ENCODE measurements at regions not wholly inside any gene's neighbourhood (a gene's known extent, or its start where the extent isn't known, plus 50 kb on each side); places are given as distances from the start of the nearest gene placed in this dataset.

DNA sequence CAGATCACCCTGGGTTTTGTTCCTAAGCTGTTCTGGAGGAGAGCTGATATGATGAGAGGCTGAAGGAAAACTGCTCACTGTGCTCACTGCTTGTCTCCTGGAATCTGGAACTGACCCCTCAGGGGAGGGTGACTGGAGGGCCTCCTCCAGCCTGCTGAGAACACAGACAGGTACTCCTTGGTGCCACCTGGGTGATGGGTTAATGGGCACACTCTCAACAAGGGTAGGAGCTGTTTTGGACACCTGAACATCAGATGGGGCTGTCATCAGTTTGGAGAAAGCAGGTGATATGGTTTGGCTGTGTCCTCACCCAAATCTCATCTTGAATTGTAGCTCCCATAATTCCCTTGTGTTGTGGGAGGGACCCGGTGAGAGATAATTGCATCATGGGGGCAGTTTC, 58.1 kb upstream of the SORCS3 start:
- H3K9ac ChIP-seq: no peak overlapping the region
- H3K4me3 ChIP-seq (ENCODE audit: low read depth in 2 of 2, low read length in 1 of 2): no peak overlapping the region
- no peak overlapping the region for H3K4me2 ChIP-seq
- no peaks in the 10 kb centered on the region; a peak in 1 of 4 replicates for H3K4me1 ChIP-seq (ENCODE audit: control insufficient read depth in 1 of 2, insufficient read depth in 2 of 2, low read depth in 1 of 2, low read length in 1 of 2)
- H3K36me3 ChIP-seq (replicated peaks in 1 of 2; ENCODE audit: control insufficient read depth in 1 of 2, insufficient read depth in 2 of 2, low read length in 1 of 2): no peaks in the 10 kb centered on the region
- TF ChIP-seq MXI1 (IDR thresholded peaks at IDR 0.05; ENCODE audit: low read depth, low read length) (no peak), RAD21 (IDR thresholded peaks at IDR 0.05; ENCODE audit: low read length) (no peak), NFIC (IDR thresholded peaks at IDR 0.05; ENCODE audit: borderline replicate concordance) (no peak), EP300 (IDR thresholded peaks at IDR 0.05; ENCODE audit: borderline replicate concordance in 1 of 2, low read depth in 1 of 2, low read length in 1 of 2) (no peak), RCOR1 (IDR thresholded peaks at IDR 0.05; ENCODE audit: low read length) (no peak), TEAD4 (IDR thresholded peaks at IDR 0.05; ENCODE audit: borderline replicate concordance, insufficient read depth) (no peak), FOXJ3 (CRISPR knock-in tag; IDR thresholded peaks at IDR 0.05) (no peak), RXRA (IDR thresholded peaks at IDR 0.05; ENCODE audit: borderline replicate concordance, low read depth) (no peak)
- TF ChIP-seq, protein P1, sequence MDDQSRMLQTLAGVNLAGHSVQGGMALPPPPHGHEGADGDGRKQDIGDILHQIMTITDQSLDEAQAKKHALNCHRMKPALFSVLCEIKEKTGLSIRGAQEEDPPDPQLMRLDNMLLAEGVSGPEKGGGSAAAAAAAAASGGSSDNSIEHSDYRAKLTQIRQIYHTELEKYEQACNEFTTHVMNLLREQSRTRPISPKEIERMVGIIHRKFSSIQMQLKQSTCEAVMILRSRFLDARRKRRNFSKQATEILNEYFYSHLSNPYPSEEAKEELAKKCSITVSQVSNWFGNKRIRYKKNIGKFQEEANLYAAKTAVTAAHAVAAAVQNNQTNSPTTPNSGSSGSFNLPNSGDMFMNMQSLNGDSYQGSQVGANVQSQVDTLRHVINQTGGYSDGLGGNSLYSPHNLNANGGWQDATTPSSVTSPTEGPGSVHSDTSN (IDR thresholded peaks at IDR 0.05): no peak
- TF ChIP-seq, protein P2, sequence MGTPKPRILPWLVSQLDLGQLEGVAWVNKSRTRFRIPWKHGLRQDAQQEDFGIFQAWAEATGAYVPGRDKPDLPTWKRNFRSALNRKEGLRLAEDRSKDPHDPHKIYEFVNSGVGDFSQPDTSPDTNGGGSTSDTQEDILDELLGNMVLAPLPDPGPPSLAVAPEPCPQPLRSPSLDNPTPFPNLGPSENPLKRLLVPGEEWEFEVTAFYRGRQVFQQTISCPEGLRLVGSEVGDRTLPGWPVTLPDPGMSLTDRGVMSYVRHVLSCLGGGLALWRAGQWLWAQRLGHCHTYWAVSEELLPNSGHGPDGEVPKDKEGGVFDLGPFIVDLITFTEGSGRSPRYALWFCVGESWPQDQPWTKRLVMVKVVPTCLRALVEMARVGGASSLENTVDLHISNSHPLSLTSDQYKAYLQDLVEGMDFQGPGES (IDR thresholded peaks at IDR 0.05; ENCODE audit: low read depth, low read length): no peak
- CTCF ChIA-PET: interaction anchor here (1.2 to 5.3 kb wide), 3 partner anchors 32 to 177 kb away, joined by 4 to 35 read pairs (median 12); no protein-coding TSS in a partner anchor
- no peaks in the 10 kb centered on the region for H3K27me3 ChIP-seq (ENCODE audit: insufficient read depth)
- no peaks in the 10 kb centered on the region for H3K79me2 ChIP-seq (ENCODE audit: insufficient read depth)
- no peak overlapping the region for H3K27ac ChIP-seq (ENCODE audit: low read depth in 2 of 2, low read length in 1 of 2)
- H3F3A ChIP-seq (replicated peaks; ENCODE audit: insufficient read depth): no peaks in the 10 kb centered on the region
- H3K9me3 ChIP-seq: no peaks in the 10 kb centered on the region
- H2AFZ ChIP-seq (ENCODE audit: low read depth): no peak overlapping the region
- WGBS (ENCODE audit: low lambda C conversion rate): 0% methylated on average over 1 of the region's 1 CpG
- POLR2A ChIA-PET: no interaction called here
- H3K9me2 ChIP-seq: no peaks in the 10 kb centered on the region
- no peak for DNase-seq
- H4K20me1 ChIP-seq (ENCODE audit: insufficient read depth): no peaks in the 10 kb centered on the region

DNA sequence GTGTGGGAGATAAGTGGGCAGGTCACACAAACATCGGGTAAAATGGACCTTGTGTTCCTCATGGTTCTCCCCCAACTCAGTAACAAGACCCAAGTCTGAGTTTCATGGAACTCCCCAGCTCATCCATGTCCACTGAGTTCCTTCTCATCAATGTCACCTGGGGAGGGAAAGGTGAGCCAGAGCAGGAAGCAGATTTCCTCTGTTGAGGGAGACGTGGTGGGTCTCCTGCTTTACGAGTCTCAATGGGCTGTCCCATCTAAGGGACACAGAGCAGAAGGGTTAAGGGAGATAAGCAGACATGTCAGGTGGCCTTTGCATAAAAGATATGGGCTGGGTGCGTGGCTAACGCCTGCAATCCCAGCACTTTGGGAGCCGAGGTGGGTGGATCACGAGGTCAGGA, 56.5 kb upstream of the SORCS3 start:
- Histone ChIP-seq H3K4me1 (ENCODE audit: control insufficient read depth in 1 of 2, insufficient read depth in 2 of 2, low read depth in 1 of 2, low read length in 1 of 2) (peaks cover 3 to 5% of the 10 kb centered on the region in 2 experiments; a peak in 3 of 4 replicates), H3K27ac (ENCODE audit: low read depth in 2 of 2, low read length in 1 of 2) (no peak overlapping the region), H3K79me2 (ENCODE audit: insufficient read depth) (no peaks in the 10 kb centered on the region), H4K20me1 (ENCODE audit: insufficient read depth) (no peaks in the 10 kb centered on the region), H3K36me3 (replicated peaks in 1 of 2; ENCODE audit: control insufficient read depth in 1 of 2, insufficient read depth in 2 of 2, low read length in 1 of 2) (no peaks in the 10 kb centered on the region), H3K27me3 (ENCODE audit: insufficient read depth) (no peaks in the 10 kb centered on the region), H3K4me3 (ENCODE audit: low read depth in 2 of 2, low read length in 1 of 2) (no peak overlapping the region), H3K4me2 (no peak overlapping the region), H2AFZ (ENCODE audit: low read depth) (no peak overlapping the region), H3K9me3 (no peaks in the 10 kb centered on the region), H3K9ac (no peak overlapping the region), H3F3A (replicated peaks; ENCODE audit: insufficient read depth) (peaks cover under 1% of the 10 kb centered on the region), H3K9me2 (no peaks in the 10 kb centered on the region)
- ChIA-PET POLR2A (no interaction called here), CTCF (interaction anchor here (1.3 kb wide), 1 partner anchor 38 kb away, joined by 4 read pairs; no protein-coding TSS in a partner anchor)
- DNase-seq: no peak
- WGBS (ENCODE audit: low lambda C conversion rate): 52% methylated on average over 7 of the region's 7 CpGs
- TF ChIP-seq REST (IDR thresholded peaks at IDR 0.05; ENCODE audit: low read depth, low read length) (no peak), FOSL2 (IDR thresholded peaks at IDR 0.05; ENCODE audit: borderline replicate concordance, low read depth) (no peak), POLR2AphosphoS5 (IDR thresholded peaks at IDR 0.05; ENCODE audit: low read depth, low read length) (no peak), NFIC (IDR thresholded peaks at IDR 0.05; ENCODE audit: borderline replicate concordance) (no peak), RAD21 (IDR thresholded peaks at IDR 0.05; ENCODE audit: low read length) (no peak), TCF12 (IDR thresholded peaks at IDR 0.05) (no peak), MXI1 (IDR thresholded peaks at IDR 0.05; ENCODE audit: low read depth, low read length) (no peak), CHD2 (IDR thresholded peaks at IDR 0.05; ENCODE audit: low read length, partially characterized antibody) (no peak), JUND (IDR thresholded peaks at IDR 0.05) (no peak), NRF1 (IDR thresholded peaks at IDR 0.05; ENCODE audit: low read depth, low read length) (no peak)
- TF ChIP-seq, protein P1 (IDR thresholded peaks at IDR 0.05): no peak
- TF ChIP-seq, protein P3, sequence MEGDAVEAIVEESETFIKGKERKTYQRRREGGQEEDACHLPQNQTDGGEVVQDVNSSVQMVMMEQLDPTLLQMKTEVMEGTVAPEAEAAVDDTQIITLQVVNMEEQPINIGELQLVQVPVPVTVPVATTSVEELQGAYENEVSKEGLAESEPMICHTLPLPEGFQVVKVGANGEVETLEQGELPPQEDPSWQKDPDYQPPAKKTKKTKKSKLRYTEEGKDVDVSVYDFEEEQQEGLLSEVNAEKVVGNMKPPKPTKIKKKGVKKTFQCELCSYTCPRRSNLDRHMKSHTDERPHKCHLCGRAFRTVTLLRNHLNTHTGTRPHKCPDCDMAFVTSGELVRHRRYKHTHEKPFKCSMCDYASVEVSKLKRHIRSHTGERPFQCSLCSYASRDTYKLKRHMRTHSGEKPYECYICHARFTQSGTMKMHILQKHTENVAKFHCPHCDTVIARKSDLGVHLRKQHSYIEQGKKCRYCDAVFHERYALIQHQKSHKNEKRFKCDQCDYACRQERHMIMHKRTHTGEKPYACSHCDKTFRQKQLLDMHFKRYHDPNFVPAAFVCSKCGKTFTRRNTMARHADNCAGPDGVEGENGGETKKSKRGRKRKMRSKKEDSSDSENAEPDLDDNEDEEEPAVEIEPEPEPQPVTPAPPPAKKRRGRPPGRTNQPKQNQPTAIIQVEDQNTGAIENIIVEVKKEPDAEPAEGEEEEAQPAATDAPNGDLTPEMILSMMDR (IDR thresholded peaks at IDR 0.05): no peak
